ENCODE measurements at regions not wholly inside any gene's neighbourhood (a gene's known extent, or its start where the extent isn't known, plus 50 kb on each side); places are given as distances from the start of the nearest gene placed in this dataset.

- TF ChIP-seq EZH2 (IDR thresholded peaks at IDR 0.05; ENCODE audit: borderline replicate concordance) (no peak), CTCF (IDR thresholded peaks at IDR 0.05; ENCODE audit: poor library complexity) (peak; percentile 48)
These were observed 71.8 kb downstream of the C4orf33 start for GRCh38 chr4:129167640-129168260.

All from hepatocyte (in vitro differentiated cells).